ENCODE measurements at regions not wholly inside any gene's neighbourhood (a gene's known extent, or its start where the extent isn't known, plus 50 kb on each side); places are given as distances from the start of the nearest gene placed in this dataset.

DNA sequence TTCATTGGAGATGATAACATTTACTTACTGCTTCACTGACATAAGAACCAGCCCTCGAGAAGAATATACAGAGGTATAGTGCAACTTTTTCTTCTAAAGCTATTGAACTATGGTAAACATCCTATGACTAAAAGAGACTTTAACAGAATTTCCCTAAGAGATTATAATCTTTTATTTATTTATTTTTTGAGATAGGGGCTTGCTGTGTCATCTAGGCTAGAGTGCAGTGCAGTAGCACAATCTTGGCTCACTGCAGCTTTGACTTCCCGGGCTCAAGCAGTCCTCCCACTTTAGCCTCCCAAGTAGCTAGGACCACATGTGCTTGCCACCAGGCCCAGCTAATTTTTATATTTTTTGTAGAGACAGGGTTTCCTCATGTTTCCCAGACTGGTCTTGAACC is 258.5 kb upstream of the FERD3L start:
- TF ChIP-seq POLR2A (IDR thresholded peaks at IDR 0.05) (no peak), POLR2AphosphoS5 (IDR thresholded peaks at IDR 0.05) (no peak)
- TF ChIP-seq, protein P1, sequence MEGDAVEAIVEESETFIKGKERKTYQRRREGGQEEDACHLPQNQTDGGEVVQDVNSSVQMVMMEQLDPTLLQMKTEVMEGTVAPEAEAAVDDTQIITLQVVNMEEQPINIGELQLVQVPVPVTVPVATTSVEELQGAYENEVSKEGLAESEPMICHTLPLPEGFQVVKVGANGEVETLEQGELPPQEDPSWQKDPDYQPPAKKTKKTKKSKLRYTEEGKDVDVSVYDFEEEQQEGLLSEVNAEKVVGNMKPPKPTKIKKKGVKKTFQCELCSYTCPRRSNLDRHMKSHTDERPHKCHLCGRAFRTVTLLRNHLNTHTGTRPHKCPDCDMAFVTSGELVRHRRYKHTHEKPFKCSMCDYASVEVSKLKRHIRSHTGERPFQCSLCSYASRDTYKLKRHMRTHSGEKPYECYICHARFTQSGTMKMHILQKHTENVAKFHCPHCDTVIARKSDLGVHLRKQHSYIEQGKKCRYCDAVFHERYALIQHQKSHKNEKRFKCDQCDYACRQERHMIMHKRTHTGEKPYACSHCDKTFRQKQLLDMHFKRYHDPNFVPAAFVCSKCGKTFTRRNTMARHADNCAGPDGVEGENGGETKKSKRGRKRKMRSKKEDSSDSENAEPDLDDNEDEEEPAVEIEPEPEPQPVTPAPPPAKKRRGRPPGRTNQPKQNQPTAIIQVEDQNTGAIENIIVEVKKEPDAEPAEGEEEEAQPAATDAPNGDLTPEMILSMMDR (IDR thresholded peaks at IDR 0.05 in 8 of 11, conservative IDR thresholded peaks at IDR 0.05 in 3 of 11): no peak
- no peak for DNase-seq
- 91 to 95% (median 93%) methylated on average over 2 of the region's 2 CpGs for WGBS, 5 donors

DNA sequence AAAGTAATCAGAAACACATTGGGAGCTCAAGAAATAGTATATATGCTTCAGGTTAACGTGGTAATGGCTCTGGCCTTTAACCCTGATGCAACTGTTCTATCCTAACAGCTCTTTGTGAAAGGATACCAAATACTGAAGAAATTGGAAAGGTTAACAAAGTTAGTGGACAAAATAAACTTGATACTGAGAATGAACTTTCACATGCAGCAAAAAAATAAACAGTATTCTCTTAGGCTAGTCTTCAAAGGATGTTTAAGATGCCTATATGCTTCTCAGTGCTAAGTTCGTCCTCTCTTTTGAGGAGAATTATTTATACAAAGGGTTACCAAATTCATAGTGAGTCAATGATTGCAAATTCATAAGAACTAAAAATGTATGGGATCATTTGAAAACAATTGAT is 256.2 kb upstream of the FERD3L start:
- intact Hi-C loops (cut with DNase I; ENCODE audit: low total_unique reads): no loop called here
- 62 to 79% (median 65%) methylated on average over 2 of the region's 2 CpGs for WGBS, 5 donors
- TF ChIP-seq POLR2AphosphoS5 (IDR thresholded peaks at IDR 0.05) (no peak), POLR2A (IDR thresholded peaks at IDR 0.05) (no peak)
- TF ChIP-seq, protein P1 (IDR thresholded peaks at IDR 0.05 in 8 of 11, conservative IDR thresholded peaks at IDR 0.05 in 3 of 11): no peak

More for the DNA sequence above, 258.5 kb upstream of the FERD3L start:
- H3K27ac ChIP-seq: no peak overlapping the region
- intact Hi-C loops (cut with DNase I; ENCODE audit: low total_unique reads): no loop called here
- no peaks in the 10 kb centered on the region for H3K4me1 ChIP-seq
- no peaks in the 10 kb centered on the region for H3K36me3 ChIP-seq
- no peaks in the 10 kb centered on the region for H3K9me3 ChIP-seq
- no peak overlapping the region for H3K4me3 ChIP-seq
- H3K27me3 ChIP-seq (replicated peaks in 1 of 7): no peaks in the 10 kb centered on the region

DNA sequence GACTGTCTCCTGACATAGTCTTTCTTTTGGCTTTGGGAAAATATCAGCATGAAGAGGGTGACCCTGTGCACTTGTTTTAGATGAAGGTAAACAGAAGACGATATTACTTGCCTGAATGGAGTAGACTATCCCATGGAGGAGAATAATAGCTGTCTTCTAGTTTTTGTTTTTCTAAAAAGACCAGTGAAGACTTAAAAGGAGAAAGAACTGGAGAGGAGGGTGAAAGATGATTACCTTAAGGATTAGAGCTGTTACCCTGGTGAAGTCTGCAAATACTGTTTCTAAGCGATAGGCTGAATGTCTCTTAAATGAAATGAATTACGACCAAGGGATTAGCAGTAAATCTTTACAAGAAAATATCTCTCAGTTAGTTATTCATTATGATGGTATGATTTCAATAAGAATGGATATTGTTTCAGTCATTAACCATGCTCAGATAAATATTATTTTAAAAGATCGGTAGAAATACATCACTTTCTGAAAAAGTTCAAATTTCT is 255.6 kb upstream of the FERD3L start:
- intact Hi-C loops (cut with DNase I; ENCODE audit: low total_unique reads): no loop called here
- H3K27ac ChIP-seq: no peak overlapping the region

More for the DNA sequence above, 256.2 kb upstream of the FERD3L start:
- no peaks in the 10 kb centered on the region for H3K27me3 ChIP-seq (replicated peaks in 1 of 7)
- no peaks in the 10 kb centered on the region for H3K36me3 ChIP-seq
- no peaks in the 10 kb centered on the region for H3K9me3 ChIP-seq
- no peak overlapping the region for H3K27ac ChIP-seq
- no peak for DNase-seq
- H3K4me3 ChIP-seq: no peak overlapping the region
- H3K4me1 ChIP-seq: peaks cover 0 to 2% (median 0%) of the 10 kb centered on the region in 6 donors

DNA sequence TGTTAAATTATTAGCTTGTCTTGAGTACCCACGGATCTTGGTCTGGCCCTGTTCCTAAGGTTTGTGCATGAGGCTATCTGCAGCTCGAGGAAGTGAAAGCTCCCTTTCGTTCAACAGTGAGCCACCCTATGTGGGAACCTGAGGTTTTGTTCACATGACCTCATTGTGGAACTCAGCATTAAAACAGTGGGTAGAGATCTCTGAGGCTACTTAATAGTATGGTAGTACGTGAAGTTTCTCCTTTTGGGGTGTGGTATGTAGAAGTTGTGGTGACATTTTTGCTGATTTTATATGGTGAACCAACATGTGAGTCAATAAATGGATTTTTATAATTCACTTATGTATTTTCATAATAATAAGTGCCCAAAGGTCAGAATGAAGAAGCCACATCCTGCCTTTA is 252.7 kb upstream of the FERD3L start:
- Histone ChIP-seq H3K36me3 (no peaks in the 10 kb centered on the region), H3K4me3 (no peak overlapping the region), H3K27me3 (replicated peaks in 1 of 7) (no peaks in the 10 kb centered on the region), H3K4me1 (peaks cover 0 to 2% (median 0%) of the 10 kb centered on the region in 6 donors), H3K27ac (no peak overlapping the region), H3K9me3 (no peaks in the 10 kb centered on the region)
- intact Hi-C loops (cut with DNase I; ENCODE audit: low total_unique reads): no loop called here
- 12 to 26% (median 15%) methylated on average over 4 of the region's 4 CpGs for WGBS, 5 donors
- no peak for TF ChIP-seq POLR2AphosphoS5 (IDR thresholded peaks at IDR 0.05)
- no peak for TF ChIP-seq POLR2A (IDR thresholded peaks at IDR 0.05)
- TF ChIP-seq, protein P1 (IDR thresholded peaks at IDR 0.05 in 8 of 11, conservative IDR thresholded peaks at IDR 0.05 in 3 of 11): no peak
- DNase-seq: no peak

More for the DNA sequence above, 255.6 kb upstream of the FERD3L start:
- no peak for DNase-seq
- H3K4me1 ChIP-seq: peaks cover 0 to 2% (median 0%) of the 10 kb centered on the region in 6 donors
- H3K27me3 ChIP-seq (replicated peaks in 1 of 7): no peaks in the 10 kb centered on the region
- H3K4me3 ChIP-seq: no peak overlapping the region
- WGBS, 5 donors: 85 to 87% (median 87%) methylated on average over 4 of the region's 4 CpGs
- H3K36me3 ChIP-seq: no peaks in the 10 kb centered on the region
- TF ChIP-seq, protein P1 (IDR thresholded peaks at IDR 0.05 in 8 of 11, conservative IDR thresholded peaks at IDR 0.05 in 3 of 11): no peak
- TF ChIP-seq POLR2A (IDR thresholded peaks at IDR 0.05) (no peak), POLR2AphosphoS5 (IDR thresholded peaks at IDR 0.05) (no peak)
- H3K9me3 ChIP-seq: no peaks in the 10 kb centered on the region
